NCI-H1436 treated with DMSO at 0.1 percent for 48 hours (cell line): ENCODE measurements at regions not wholly inside any gene's neighbourhood (a gene's known extent, or its start where the extent isn't known, plus 50 kb on each side); places are given as distances from the start of the nearest gene placed in this dataset.
"Not testable (repeated sequence)": the region's sequence is repeated elsewhere in the genome, so short reads cannot be mapped to it uniquely, and the experiment has no call there.

Experiments
- DNase-seq: peaks from one replicate; lab custom pipeline; 2025; lab: John Stamatoyannopoulos, UW

DNA sequence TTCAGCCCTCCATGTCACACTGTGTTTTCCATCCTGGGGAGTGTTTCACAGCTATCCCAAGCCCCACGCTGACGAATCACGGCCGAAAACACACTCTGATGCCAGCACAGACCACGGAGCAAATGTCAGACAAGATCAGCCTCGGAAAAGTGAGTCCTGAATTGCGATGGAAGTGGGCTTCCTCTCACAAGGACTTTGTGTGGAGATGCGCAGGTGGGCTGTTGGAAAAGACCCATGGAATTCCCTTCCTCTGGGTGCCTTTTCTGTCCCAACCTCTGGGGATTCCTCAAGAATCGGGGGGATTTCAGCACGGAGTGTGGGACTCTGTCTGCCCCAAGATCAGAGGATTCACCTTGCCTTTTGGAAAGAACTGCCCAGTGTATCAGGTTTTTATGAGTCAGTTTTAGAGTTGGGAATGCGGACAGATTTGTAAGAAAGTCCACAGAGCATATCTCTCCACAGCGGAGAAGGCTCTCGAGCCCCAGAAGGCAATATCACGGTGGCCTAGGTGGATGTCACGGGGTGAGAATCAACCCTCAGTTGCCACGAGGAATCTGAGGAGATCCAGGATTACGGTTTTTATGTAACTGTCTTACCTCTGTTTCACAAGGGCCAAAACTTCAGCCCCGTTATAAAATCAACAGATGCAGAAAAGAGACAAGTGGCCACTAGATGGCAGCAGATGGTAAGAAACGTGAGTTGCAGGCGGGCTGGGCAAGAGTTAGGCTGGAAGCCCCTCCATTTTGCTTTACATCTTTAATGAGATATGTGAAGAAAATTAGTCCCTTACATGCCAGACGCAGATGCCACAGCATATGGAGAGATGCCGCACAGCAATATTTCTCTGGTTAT, 201.9 kb downstream of the DAD1 start:
- no peak for DNase-seq

DNA sequence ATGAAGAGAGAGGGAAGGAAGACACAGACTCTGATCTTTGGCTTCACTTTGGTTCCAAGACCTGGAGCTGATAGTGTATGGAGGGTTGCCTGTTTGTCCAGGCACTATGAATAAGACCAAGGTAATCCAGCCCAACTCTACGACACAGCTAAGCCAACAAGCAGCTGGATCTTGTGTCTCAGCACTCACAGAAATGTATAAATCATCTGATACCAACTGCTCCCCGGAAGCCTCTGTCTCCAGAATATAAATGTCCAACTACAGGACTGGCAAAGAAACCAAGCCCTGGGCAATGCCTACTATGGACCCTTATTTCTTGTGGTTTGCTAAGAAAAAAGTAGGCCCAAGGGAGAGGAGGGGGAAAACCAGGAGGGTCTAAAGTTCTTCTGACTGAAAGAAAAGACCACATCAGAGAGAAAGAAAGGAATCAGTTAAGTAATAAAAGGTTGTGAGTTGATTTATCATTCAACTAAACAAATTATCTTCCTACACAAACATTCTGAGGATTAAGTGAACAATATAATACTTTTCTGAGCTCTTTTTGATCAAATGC, 204.0 kb downstream of the DAD1 start:
- no peak for DNase-seq

DNA sequence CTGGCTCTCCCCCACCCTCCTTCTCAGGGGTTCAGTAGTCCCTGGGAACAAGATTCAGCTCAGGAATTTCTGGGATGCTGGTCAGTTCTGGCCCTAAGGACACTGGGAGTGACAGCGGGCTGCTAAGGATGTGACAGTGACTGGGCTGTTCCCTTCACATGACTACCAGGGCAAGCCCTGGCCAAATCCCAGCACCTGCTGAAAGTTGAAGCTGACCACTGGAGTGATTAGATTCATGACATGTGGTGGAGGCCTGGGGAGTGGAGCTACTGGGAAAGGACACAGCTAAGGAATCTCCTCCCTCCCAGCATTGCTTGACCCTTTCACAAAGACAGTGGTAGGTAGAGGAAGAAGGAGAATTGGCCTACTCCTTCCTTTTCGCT, 204.9 kb downstream of the DAD1 start:
- DNase-seq: no peak

DNA sequence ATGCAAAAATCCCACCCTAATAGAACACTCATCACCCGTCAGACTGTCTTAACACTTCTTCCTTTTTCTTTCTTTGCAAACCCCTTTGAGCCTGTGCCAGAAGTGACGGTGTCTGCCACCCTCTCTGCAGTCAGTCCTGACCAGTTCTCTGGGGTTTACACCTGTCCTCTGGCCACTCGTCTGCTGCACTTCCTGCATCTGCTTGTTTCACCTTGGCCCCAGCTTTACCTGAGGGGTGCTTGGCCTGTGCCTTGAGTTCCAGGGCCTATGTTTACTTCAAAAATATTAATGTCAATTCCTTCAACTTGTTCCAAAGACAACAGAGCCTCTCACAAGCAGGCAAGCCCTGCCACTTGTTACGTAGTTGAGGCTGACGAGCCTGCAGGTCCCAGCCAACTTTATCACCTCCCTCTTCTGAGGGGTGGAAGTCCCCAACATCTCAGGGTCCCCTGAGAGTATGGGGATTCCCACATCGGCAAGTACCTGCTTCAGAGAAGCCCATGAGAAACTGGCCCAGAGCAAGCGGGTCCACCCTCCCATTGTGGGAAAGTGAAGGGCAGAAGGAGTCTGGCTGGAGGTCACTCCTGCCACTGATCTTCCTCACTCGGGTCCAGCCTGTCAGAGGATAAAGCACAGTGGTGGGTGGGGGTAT, 205.4 kb downstream of the DAD1 start:
- DNase-seq: no peak

DNA sequence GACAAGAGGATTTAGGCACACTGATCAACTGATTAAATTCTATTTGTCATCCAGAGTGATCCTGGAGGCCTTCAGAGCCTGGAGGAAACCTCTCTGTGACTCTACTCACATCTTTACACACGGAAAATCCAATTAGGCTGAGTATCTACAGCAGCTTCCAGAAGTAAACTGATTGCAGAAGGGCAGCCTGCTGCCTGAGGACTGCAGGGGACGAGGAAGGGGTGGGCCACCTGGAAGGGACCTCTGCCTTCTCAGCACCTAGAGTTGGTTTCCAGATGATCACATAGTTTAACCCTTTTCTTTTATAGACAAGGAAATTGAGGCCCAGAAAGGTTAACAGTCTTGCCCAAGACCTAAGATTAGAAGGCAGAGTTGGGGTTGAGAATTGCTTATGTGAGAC, 206.1 kb downstream of the DAD1 start:
- DNase-seq: no peak

DNA sequence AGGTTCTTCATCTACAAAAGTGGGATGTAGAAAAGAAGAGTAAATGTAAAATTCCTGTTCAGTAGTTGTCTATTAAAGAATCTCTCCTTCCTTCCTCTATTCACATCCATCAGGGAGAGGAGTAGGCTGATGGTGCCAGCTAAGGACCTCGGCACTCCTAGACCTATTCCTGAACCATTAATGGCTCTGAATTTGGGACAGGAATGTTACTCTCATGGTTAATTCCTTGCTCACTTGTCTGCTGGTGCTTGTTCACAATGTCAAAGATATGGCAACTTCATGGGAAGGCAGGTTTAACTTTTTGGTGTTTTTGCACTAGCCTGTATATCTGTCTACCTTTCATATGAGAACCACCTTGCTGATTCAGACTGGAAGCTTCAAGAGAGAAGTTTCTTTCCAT, 206.6 kb downstream of the DAD1 start:
- DNase-seq: no peak

DNA sequence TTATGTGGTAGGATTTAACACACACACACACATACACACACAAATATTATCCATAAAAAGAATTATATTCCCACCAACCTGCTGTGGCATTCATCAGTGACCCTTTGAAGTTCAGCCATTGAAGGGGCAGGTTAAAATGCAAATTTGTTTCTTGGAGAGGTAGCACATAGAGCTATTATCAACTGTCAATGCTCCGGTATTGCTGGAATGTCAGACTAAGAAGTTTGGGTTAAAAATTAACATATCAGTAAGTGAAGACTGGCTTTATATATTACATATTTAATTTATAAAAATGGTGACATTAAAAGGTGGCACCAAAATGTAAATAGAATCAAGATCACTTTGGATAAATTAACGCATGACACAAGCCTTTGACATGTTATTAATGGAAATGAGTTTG, 207.3 kb downstream of the DAD1 start:
- no peak for DNase-seq

DNA sequence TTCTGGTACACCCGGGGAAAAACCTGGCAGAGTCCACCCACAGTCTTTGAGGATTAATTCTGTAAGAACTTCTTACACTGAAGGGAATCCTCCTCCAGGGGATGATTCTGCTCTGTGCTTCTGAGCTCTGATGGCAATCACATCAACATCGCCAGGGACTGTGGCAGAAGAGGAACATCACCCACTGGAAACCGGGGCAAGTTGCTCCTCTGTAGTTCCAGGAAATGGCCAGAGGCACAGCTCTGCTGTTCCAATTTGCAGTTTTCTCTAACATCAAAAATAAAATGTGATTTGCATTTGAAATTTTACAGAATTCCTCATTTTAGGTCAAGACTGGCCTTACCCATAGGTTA, 207.6 kb downstream of the DAD1 start:
- no peak for DNase-seq

DNA sequence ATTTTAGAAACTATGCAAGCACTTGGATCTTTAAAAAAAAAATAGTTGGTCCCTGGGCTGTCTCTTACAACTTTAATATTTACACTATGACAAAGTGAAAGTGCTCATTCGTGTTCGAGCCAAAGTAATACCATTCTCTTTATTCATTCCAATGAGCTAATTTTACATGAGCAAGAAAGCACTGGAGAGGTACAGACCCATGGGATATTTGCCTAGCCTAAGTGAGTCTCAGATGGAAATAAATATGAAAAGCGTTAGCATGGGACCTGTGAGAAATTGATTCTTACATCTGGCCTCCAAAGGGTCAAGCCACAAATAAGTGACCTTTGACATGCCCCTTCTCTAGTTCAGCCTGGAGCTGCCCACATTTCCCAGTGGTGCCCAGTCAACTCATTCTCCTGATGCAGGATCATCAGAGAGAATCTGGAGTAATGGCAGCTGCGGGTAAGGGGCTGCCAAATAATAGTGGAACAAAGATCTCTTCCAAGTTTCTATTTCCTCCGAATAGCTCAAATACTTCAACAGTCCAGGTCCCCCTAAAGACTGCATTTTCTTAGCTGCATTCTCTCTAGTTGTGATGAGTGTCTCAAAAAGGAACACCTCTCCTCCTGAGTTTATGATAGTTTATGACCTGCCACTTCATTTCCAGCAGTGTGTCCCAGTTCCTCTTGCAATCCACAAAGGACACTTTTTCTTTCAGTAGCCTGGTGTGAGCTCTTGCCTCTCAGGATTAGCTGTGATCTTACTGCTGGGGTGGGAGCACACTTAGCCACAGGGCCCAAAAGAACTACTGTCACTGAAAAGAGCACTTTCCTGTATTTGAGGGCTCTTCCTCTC, 208.2 kb downstream of the DAD1 start:
- no peak for DNase-seq

DNA sequence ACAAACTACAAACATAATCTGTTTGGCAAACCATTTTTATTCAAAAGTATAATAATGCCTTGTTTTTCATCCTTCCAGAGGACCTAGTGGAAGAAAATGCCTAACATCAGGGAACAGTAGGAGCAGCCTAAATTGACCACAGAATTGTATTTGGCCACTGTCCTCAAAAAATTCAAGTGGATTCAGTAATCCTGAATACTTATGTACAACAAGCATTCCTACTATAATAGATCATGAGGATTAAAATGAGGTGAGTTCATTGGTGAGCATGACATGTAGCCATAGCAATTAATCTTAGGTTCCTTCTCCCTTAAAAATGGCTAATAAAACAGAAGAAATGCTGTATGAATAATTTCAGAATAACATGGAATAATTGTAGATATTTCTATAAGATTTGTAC, 209.3 kb downstream of the DAD1 start:
- DNase-seq: no peak

DNA sequence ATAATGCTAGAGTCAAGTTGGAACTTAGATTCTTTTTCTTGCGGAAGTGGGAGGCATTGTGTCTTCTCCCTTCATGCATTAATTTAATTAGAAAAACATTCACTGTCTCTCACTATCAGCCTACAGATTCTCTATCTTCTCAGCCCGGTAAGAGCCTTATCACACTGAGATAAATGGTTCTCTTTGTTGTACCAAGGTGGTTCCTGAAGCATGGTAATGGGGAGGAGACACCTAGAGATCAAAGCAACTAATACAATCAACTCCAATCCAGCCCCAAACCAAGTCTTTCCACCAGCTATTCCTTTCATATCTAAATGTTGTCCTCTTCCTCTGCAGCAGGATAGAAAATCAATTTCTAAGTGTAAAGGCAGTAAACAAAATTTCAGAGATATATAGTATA, 210.8 kb downstream of the DAD1 start:
- no peak for DNase-seq

DNA sequence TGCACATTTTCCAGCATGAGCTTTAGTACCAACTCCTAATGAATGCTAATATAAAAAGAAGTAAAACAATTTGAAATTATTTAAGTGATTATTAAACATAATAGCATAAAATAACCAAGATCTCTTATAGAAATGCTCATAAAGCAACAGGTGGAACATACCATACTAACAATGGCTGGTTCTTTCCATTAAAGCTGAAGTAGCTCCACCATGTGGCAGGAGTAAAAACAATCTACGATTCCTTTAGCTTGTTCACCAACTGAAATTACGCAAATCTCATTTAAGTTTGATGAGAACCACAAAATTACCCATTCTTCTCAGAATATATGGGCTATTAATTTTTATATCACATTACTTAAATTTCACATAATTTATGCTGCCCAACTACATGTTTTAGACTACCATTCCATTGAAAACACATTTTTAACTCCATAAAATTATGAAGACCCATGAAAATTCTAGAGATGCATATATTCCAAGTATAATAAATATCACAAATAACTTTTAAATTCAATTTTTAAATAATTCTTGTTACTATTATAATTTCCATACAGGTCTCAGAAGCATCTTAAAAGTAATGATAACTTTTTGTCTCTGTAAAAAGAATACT, 213.6 kb downstream of the DAD1 start:
- no peak for DNase-seq

DNA sequence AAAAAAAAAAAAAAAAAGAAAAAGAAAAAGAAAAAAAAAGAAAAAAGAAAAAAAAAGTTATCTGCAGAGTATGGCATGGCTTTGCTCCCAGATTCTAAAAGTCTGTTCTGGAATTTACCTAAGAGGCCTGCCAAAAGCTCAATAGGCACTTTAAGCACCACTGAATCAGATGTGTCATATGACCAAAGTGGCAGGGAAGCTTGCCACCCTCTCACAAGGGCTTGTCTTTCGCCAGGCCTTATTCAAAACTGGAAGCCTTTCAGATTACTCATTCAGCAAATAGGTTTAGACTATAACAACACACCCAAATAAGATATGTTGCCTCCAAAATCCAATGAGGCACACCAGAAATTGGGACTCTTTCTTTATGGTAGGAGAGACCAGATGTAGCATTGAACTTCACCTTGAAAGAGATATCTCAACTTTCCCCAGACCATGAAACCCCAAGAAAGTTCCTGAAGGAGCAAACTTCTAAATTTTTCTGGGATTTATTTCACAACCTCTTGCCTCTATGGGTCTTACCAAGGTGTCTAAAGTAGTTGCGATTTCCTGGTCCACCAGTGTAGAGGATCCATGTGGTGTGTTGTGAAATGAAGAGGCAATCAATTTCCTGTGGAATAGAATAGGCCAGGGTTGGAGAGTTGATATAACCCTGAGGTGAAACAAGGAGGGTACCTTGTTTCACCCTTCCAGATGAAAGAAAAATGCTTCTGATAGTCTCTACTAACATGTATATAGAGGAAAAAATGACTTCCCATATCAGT, 218.8 kb downstream of the DAD1 start:
- no peak for DNase-seq

DNA sequence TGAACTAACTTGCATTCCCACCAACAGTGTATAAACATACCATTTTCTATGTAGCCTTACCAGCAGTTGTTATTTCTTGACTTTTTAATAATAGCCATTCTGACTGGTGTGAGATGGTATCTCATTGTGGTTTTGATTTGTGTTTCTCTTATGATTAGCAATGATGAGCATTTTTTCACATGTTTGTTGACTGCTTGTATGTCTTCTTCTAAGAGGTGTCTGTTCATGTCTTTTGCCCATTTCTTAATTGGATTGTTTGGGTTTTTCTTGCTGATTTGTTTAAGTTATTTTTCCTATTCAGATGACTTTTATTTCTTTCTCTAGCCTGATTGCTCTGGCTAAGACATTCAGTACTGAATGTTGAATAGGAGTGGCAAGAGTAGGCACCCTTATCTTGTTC, 230.3 kb downstream of the DAD1 start:
- no peak for DNase-seq

DNA sequence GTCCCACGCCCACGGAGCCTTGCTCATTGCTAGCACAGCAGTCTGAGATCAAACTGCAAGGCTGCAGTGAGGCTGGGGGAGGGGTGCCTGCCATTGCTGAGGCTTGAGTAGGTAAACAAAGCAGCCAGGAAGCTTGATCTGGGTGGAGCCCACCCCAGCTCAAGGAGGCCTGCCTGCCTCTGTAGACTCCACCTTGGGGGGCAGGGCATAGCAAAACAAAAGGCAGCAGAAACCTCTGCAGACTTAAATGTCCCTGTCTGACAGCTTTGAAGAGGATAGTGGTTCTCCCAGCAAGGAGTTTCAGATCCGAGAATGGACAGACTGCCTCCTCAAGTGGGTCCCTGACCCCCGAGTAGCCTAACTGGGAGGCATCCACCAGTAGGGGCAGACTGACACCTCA, 239.7 kb downstream of the DAD1 start:
- not testable (repeated sequence) for DNase-seq

DNA sequence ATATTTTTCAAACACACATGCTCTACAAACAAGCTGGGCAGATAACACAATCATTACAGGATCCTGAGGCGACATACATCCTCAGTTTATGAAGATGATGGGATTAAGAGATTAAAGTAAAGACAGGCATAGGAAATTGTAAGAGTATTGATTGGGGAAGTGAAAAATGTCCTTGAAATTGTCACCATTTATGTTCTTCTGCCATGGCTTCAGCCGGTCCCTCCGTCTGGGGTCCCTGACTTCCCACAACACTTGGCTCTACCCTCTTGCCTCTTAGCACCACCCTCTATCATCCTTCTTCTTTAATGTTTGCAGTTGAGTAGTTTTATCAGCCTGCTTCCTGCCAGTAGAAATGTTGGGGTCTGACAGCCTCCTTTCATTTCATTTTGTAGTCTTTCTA, 244.4 kb downstream of the DAD1 start:
- no peak for DNase-seq

DNA sequence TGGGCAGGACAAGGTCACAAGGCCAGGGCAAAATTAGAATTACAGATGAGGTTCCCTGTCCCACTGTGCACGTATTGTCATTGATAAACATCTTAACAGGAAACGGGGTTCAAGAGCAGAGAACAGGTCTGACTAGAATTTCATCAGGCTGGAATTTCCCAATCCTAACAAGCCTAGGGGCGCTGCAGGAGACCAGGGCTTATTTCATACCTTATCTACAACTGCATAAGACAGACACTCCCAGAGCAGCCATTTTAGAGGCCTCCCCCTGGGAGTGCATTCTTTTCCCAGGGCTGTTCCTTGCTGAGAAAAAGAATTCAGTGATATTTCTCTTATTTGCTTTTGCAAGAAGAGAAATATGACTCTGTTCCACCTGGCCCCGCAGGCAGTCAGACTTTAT, 244.8 kb downstream of the DAD1 start:
- not testable (repeated sequence) for DNase-seq

DNA sequence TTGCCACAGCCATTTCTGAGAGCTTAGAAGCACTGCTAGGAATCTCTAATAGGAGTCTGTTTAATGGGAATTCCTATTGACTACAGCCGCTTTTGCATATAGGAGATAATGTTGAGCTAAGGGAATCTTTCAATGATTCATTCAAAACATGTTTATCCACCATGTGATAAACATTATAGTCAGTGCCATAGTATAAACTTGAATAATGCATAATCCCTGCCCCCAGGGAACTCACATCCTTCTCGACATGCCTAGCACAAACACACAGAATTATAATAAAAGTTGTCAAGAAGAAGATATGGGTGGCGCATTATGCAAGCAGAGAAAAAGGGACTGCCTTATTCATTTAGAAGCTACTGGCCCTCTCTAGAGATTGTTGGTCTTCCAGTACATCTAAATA, 248.0 kb downstream of the DAD1 start:
- DNase-seq: no peak

DNA sequence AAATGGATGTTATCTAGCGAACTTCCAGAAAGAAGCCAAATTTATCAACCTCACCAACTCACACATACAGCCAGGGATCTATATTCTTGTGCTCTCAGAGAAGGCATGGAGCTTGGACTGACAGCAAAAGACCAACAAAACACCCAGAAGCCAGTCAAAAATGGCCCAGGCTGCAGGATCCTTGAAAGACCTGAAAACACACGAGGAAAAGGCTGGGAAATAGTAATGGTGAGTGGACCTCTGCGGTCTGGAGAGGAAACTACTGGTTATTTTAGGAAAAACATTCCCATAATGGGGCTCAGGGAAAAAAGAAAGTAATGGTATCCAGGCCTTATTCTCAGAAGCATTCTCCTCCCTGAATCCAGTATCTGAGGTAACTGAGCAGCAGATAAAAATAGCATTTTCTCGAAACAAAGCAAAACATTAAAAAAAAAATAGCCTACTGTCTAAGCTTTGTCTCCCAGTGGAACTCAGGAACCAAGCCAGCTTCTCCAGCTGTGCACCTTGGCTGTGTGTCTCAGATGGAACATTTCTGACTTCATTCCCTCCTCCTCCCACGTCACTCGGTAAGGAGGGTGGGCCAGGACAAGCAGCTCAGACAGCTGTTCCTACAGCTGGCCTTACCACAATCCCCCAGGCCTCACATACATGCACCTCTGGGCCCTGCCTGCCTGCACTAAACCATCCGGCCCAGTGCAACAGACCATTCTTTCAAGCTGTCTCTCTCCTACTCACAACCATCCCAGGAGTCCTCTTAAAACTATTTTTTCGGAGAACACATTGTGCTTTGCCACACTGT, 249.9 kb downstream of the DAD1 start:
- DNase-seq: no peak

DNA sequence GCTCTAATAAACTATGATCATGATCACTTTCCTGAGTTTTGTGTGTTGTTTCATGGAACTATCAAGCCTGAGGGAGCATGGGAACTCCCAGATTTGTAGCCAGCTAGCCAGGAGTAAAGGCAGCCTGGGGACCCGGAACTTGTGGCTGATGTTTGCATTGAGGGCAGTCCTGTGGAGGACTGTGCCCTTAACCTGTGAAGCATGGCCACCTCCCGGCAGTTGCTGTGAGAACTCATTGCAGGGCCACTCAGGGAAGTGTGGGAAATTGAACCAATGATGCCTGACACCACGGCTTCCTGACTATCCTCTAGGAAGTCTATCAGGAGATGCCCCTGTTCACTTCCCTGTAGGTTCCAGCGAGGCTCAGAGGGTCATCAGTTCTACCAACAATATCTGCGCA, 250.6 kb downstream of the DAD1 start:
- no peak for DNase-seq

DNA sequence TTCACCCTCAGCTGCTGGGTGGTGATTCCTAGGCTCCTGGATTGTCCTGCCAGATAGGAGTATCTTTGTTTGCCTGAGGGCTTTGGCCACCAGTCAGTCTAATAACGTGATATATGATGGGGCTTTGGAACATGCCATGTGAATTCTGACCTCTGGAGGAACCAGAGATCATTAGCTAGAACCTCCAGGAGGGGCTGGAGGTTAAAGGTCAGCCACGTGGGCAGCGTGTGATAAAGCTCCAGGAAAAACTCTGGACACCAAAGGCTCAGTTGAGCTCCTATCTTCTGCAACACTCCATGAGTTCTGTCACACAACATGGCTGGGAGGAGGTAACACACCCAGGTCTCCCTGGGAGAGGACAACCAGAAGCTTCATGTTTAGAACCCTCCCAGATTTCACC, 251.1 kb downstream of the DAD1 start:
- no peak for DNase-seq
